Progenitor cell of endocrine pancreas (in vitro differentiated cells): ENCODE measurements at regions not wholly inside any gene's neighbourhood (a gene's known extent, or its start where the extent isn't known, plus 50 kb on each side); places are given as distances from the start of the nearest gene placed in this dataset.
"Not testable (repeated sequence)": the region's sequence is repeated elsewhere in the genome, so short reads cannot be mapped to it uniquely, and the experiment has no call there.

ENCODE experiments used
- DNase-seq: peaks from one replicate; pipeline ENCODE4 v3.0.0; 2021; ENCODE audit warnings: low spot score; ENCODE audit not compliant: unreplicated experiment
- H3K27ac Mint-ChIP-seq: 2 replicates; pipeline ENCODE4 v1.8.0; 2021; ENCODE audit warnings: mild to moderate bottlenecking, moderate library complexity, mixed read lengths
- H3K27me3 Mint-ChIP-seq: 2 replicates; pipeline ENCODE4 v1.8.0; 2021; ENCODE audit warnings: mixed read lengths
- H3K36me3 Mint-ChIP-seq: 2 replicates; pipeline ENCODE4 v1.8.0; 2022; ENCODE audit warnings: mixed read lengths; ENCODE audit not compliant: insufficient read depth
- H3K4me1 Mint-ChIP-seq: 2 replicates; pipeline ENCODE4 v1.8.0; 2021; ENCODE audit warnings: low read depth, mixed read lengths
- H3K4me3 Mint-ChIP-seq: 2 replicates; pipeline ENCODE4 v1.8.0; 2021; ENCODE audit warnings: low read depth, mild to moderate bottlenecking, moderate library complexity, mixed read lengths
- H3K9me3 Mint-ChIP-seq: 2 replicates; pipeline ENCODE4 v1.8.0; 2021; ENCODE audit warnings: low read depth, mixed read lengths
- CTCF ChIP-seq: fragments of 200-600 bp; sonication (generic); IDR thresholded peaks from one replicate; pipeline ENCODE4 v1.5.0; 2021; ENCODE audit warnings: antibody characterized with exemption, mild to moderate bottlenecking; ENCODE audit not compliant: unreplicated experiment

- no peaks in the 10 kb centered on the region for H3K36me3 Mint-ChIP-seq
- DNase-seq = no peak
- no peaks in the 10 kb centered on the region for H3K4me1 Mint-ChIP-seq
- H3K27ac Mint-ChIP-seq = no peak overlapping the region
- peaks cover 11% of the 10 kb centered on the region for H3K9me3 Mint-ChIP-seq
- peaks cover 2% of the 10 kb centered on the region for H3K27me3 Mint-ChIP-seq
- no peak overlapping the region for H3K4me3 Mint-ChIP-seq
- no peak for TF ChIP-seq CTCF
These were observed 513.2 kb downstream of the NFIB start for GRCh38 chr9:13800776-13801175.

- peaks cover 22% of the 10 kb centered on the region for H3K9me3 Mint-ChIP-seq
- DNase-seq, H3K27ac Mint-ChIP-seq, H3K27me3 Mint-ChIP-seq, H3K36me3 Mint-ChIP-seq, H3K4me3 Mint-ChIP-seq, H3K4me1 Mint-ChIP-seq: not testable (repeated sequence)
These were observed 516.2 kb downstream of the NFIB start for GRCh38 chr9:13797701-13798100.

- Mint-ChIP-seq H3K4me3 (no peak overlapping the region), H3K4me1 (no peaks in the 10 kb centered on the region), H3K36me3 (no peaks in the 10 kb centered on the region), H3K9me3 (peaks cover 15% of the 10 kb centered on the region), H3K27ac (no peak overlapping the region), H3K27me3 (no peaks in the 10 kb centered on the region)
- no peak for TF ChIP-seq CTCF
- DNase-seq = no peak
These were observed 512.3 kb upstream of the MPDZ start for GRCh38 chr9:13791816-13792215.

GRCh38 chr9:13790055-13790454 lies 510.6 kb upstream of the MPDZ start:
- TF ChIP-seq CTCF = no peak
- Mint-ChIP-seq H3K36me3 (no peaks in the 10 kb centered on the region), H3K4me3 (no peak overlapping the region), H3K27ac (no peak overlapping the region), H3K4me1 (no peaks in the 10 kb centered on the region), H3K27me3 (no peaks in the 10 kb centered on the region), H3K9me3 (peaks cover 6% of the 10 kb centered on the region)
- DNase-seq = no peak

GRCh38 chr9:13787234-13787833 lies 507.8 kb upstream of the MPDZ start:
- H3K36me3 Mint-ChIP-seq = no peaks in the 10 kb centered on the region
- no peak for TF ChIP-seq CTCF
- no peak for DNase-seq
- H3K4me1 Mint-ChIP-seq = no peaks in the 10 kb centered on the region
- no peaks in the 10 kb centered on the region for H3K27me3 Mint-ChIP-seq
- peak overlapping the region; percentile 8 for H3K27ac Mint-ChIP-seq
- H3K9me3 Mint-ChIP-seq = no peaks in the 10 kb centered on the region
- no peak overlapping the region for H3K4me3 Mint-ChIP-seq

- Mint-ChIP-seq H3K36me3 (no peaks in the 10 kb centered on the region), H3K27ac (no peak overlapping the region), H3K27me3 (no peaks in the 10 kb centered on the region), H3K4me3 (no peak overlapping the region), H3K4me1 (no peaks in the 10 kb centered on the region), H3K9me3 (no peaks in the 10 kb centered on the region)
- no peak for TF ChIP-seq CTCF
- no peak for DNase-seq
These were observed 507.2 kb upstream of the MPDZ start for GRCh38 chr9:13786711-13787110.
